Neuron (in vitro differentiated cells): ENCODE measurements at regions not wholly inside any gene's neighbourhood (a gene's known extent, or its start where the extent isn't known, plus 50 kb on each side); places are given as distances from the start of the nearest gene placed in this dataset.

Experiments
- H2AFZ ChIP-seq: one replicate; pipeline ENCODE4 v1.6.1; 2013; ENCODE audit warnings: low read depth, mild to moderate bottlenecking, inconsistent platforms, low read length, moderate library complexity
- H3K27me3 ChIP-seq: one replicate; pipeline ENCODE4 v1.6.1; 2013; ENCODE audit warnings: low read length; ENCODE audit not compliant: insufficient read depth
- H3K36me3 ChIP-seq: one replicate; pipeline ENCODE4 v1.6.1; 2013; ENCODE audit warnings: low read length; ENCODE audit not compliant: insufficient read depth
- H3K4me1 ChIP-seq: one replicate; pipeline ENCODE4 v1.6.1; 2013; ENCODE audit warnings: low read length; ENCODE audit not compliant: insufficient read depth
- H3K4me3 ChIP-seq: 2 replicates; pipeline ENCODE4 v1.5.1; 2013; ENCODE audit warnings: mild to moderate bottlenecking, low read length, moderate library complexity
- H3K9me3 ChIP-seq: one replicate; pipeline ENCODE4 v1.6.1; 2013; ENCODE audit warnings: low read length

GRCh38 chr1:63203641-63204040 is 118.7 kb upstream of the FOXD3 start:
- Histone ChIP-seq H3K36me3 (no peaks in the 10 kb centered on the region), H3K4me1 (peaks cover 18% of the 10 kb centered on the region), H3K9me3 (no peaks in the 10 kb centered on the region)

GRCh38 chr1:63205776-63206175 is 116.6 kb upstream of the FOXD3 start:
- no peaks in the 10 kb centered on the region for H3K27me3 ChIP-seq
- no peaks in the 10 kb centered on the region for H3K4me1 ChIP-seq
- no peak overlapping the region for H2AFZ ChIP-seq
- no peaks in the 10 kb centered on the region for H3K36me3 ChIP-seq
- no peaks in the 10 kb centered on the region for H3K9me3 ChIP-seq
- no peak overlapping the region for H3K4me3 ChIP-seq

More at GRCh38 chr1:63203641-63204040, 118.7 kb upstream of the FOXD3 start:
- Histone ChIP-seq H3K4me3 (no peak overlapping the region), H3K27me3 (no peaks in the 10 kb centered on the region), H2AFZ (no peak overlapping the region)

- Histone ChIP-seq H3K4me1 (no peaks in the 10 kb centered on the region), H3K9me3 (no peaks in the 10 kb centered on the region), H2AFZ (no peak overlapping the region), H3K4me3 (no peak overlapping the region), H3K36me3 (no peaks in the 10 kb centered on the region), H3K27me3 (no peaks in the 10 kb centered on the region)
Measured at GRCh38 chr1:63214553-63214952, 107.8 kb upstream of the FOXD3 start.

- Histone ChIP-seq H3K9me3 (no peaks in the 10 kb centered on the region), H3K4me3 (no peak overlapping the region), H2AFZ (no peak overlapping the region), H3K4me1 (no peaks in the 10 kb centered on the region), H3K36me3 (no peaks in the 10 kb centered on the region), H3K27me3 (no peaks in the 10 kb centered on the region)
Measured at GRCh38 chr1:63223426-63223825, 98.9 kb upstream of the FOXD3 start.

- no peak overlapping the region for H2AFZ ChIP-seq
- H3K4me3 ChIP-seq, result no peak overlapping the region
- H3K4me1 ChIP-seq, result no peaks in the 10 kb centered on the region
- H3K36me3 ChIP-seq, result no peaks in the 10 kb centered on the region
- H3K27me3 ChIP-seq, result no peaks in the 10 kb centered on the region
- no peaks in the 10 kb centered on the region for H3K9me3 ChIP-seq
Measured at GRCh38 chr1:63230722-63231121, 91.6 kb upstream of the FOXD3 start.

- Histone ChIP-seq H3K36me3 (no peaks in the 10 kb centered on the region), H3K9me3 (no peaks in the 10 kb centered on the region), H3K4me1 (peaks cover 5% of the 10 kb centered on the region), H3K4me3 (no peak overlapping the region), H2AFZ (no peak overlapping the region), H3K27me3 (no peaks in the 10 kb centered on the region)
Measured at GRCh38 chr1:63238721-63239120, 83.6 kb upstream of the FOXD3 start.

GRCh38 chr1:63245186-63245585 is 77.2 kb upstream of the FOXD3 start:
- Histone ChIP-seq H3K27me3 (no peaks in the 10 kb centered on the region), H3K4me3 (no peak overlapping the region), H2AFZ (no peak overlapping the region), H3K9me3 (no peaks in the 10 kb centered on the region), H3K36me3 (no peaks in the 10 kb centered on the region), H3K4me1 (no peaks in the 10 kb centered on the region)

GRCh38 chr1:63248216-63248615 is 74.2 kb upstream of the FOXD3 start:
- H2AFZ ChIP-seq, result no peak overlapping the region
- H3K27me3 ChIP-seq, result no peaks in the 10 kb centered on the region
- H3K4me3 ChIP-seq, result no peak overlapping the region
- no peaks in the 10 kb centered on the region for H3K36me3 ChIP-seq
- H3K9me3 ChIP-seq, result no peaks in the 10 kb centered on the region
- no peaks in the 10 kb centered on the region for H3K4me1 ChIP-seq

GRCh38 chr1:63255153-63255552 is 67.2 kb upstream of the FOXD3 start:
- H3K36me3 ChIP-seq, result no peaks in the 10 kb centered on the region
- no peaks in the 10 kb centered on the region for H3K9me3 ChIP-seq
- H2AFZ ChIP-seq, result no peak overlapping the region
- no peak overlapping the region for H3K4me3 ChIP-seq
- peaks cover 3% of the 10 kb centered on the region for H3K27me3 ChIP-seq
- H3K4me1 ChIP-seq, result no peaks in the 10 kb centered on the region

GRCh38 chr1:63261736-63262458 is 60.5 kb upstream of the FOXD3 start:
- H3K9me3 ChIP-seq, result no peaks in the 10 kb centered on the region
- H3K36me3 ChIP-seq, result no peaks in the 10 kb centered on the region
- no peak overlapping the region for H3K4me3 ChIP-seq

GRCh38 chr1:63262459-63262770 is 60.0 kb upstream of the FOXD3 start:
- Histone ChIP-seq H2AFZ (no peak overlapping the region), H3K27me3 (no peaks in the 10 kb centered on the region), H3K4me3 (no peak overlapping the region), H3K36me3 (no peaks in the 10 kb centered on the region), H3K9me3 (no peaks in the 10 kb centered on the region), H3K4me1 (no peaks in the 10 kb centered on the region)

More at GRCh38 chr1:63261736-63262458, 60.5 kb upstream of the FOXD3 start:
- Histone ChIP-seq H3K27me3 (no peaks in the 10 kb centered on the region), H2AFZ (no peak overlapping the region), H3K4me1 (no peaks in the 10 kb centered on the region)

- H3K4me3 ChIP-seq, result no peak overlapping the region
- no peak overlapping the region for H2AFZ ChIP-seq
- peaks cover 5% of the 10 kb centered on the region for H3K27me3 ChIP-seq
- H3K36me3 ChIP-seq, result no peaks in the 10 kb centered on the region
- no peaks in the 10 kb centered on the region for H3K9me3 ChIP-seq
- H3K4me1 ChIP-seq, result no peaks in the 10 kb centered on the region
Measured at GRCh38 chr1:63264161-63264560, 58.2 kb upstream of the FOXD3 start.

- H3K4me1 ChIP-seq, result no peaks in the 10 kb centered on the region
- no peaks in the 10 kb centered on the region for H3K9me3 ChIP-seq
- no peak overlapping the region for H3K4me3 ChIP-seq
- no peak overlapping the region for H2AFZ ChIP-seq
- peaks cover 5% of the 10 kb centered on the region for H3K27me3 ChIP-seq
- H3K36me3 ChIP-seq, result no peaks in the 10 kb centered on the region
Measured at GRCh38 chr1:63266857-63267256, 55.5 kb upstream of the FOXD3 start.

GRCh38 chr1:63268876-63269275 is 53.5 kb upstream of the FOXD3 start:
- no peak overlapping the region for H2AFZ ChIP-seq
- H3K4me1 ChIP-seq, result no peaks in the 10 kb centered on the region
- H3K36me3 ChIP-seq, result no peaks in the 10 kb centered on the region
- no peaks in the 10 kb centered on the region for H3K9me3 ChIP-seq
- peaks cover 5% of the 10 kb centered on the region for H3K27me3 ChIP-seq
- no peak overlapping the region for H3K4me3 ChIP-seq
